HEK293 (cell line): ENCODE measurements at regions not wholly inside any gene's neighbourhood (a gene's known extent, or its start where the extent isn't known, plus 50 kb on each side); places are given as distances from the start of the nearest gene placed in this dataset.
"Not testable (repeated sequence)": the region's sequence is repeated elsewhere in the genome, so short reads cannot be mapped to it uniquely, and the experiment has no call there.

ENCODE experiments used
- CTCF ChIA-PET: fragments of 350-600 bp; formaldehyde crosslinking; extraction: SDS; loops from one replicate; lab custom pipeline; 2021; ENCODE audit warnings: antibody characterized with exemption; lab: Yijun Ruan, JAX
- POLR2A ChIA-PET: fragments of 300-600 bp; formaldehyde crosslinking; extraction: SDS; loops from one replicate; lab custom pipeline; 2020; ENCODE audit warnings: antibody characterized with exemption, inconsistent platforms; lab: Yijun Ruan, JAX
- H3K27ac ChIP-seq: fragments of 200-500 bp; sonication (Bioruptor generic); 2 replicates; pipeline ENCODE4 v1.5.1; 2014; ENCODE audit warnings: low read depth, low read length, control low read depth, inconsistent platforms; ENCODE audit errors: extremely low read depth
- H3K36me3 ChIP-seq, 2 experiments: fragments of 200-500 bp in 1 of 2; sonication (Bioruptor generic) in 1 of 2; 1 replicate in 1 of 2; 2 replicates in 1 of 2; pipeline ENCODE4 v1.5.1; 2014 to 2017; ENCODE audit warnings: inconsistent platforms in 2 of 2, low read length in 2 of 2; ENCODE audit not compliant: control insufficient read depth in 2 of 2, insufficient read depth in 1 of 2
- H3K4me1 ChIP-seq: fragments of 200-500 bp; sonication (Bioruptor generic); 2 replicates; pipeline ENCODE4 v1.5.1; 2014; ENCODE audit warnings: mild to moderate bottlenecking, low read length, inconsistent platforms; ENCODE audit not compliant: control insufficient read depth, insufficient read depth
- H3K4me3 ChIP-seq: 2 replicates; pipeline ENCODE4 v1.5.1; 2011; ENCODE audit warnings: low read depth, mild to moderate bottlenecking, control low read depth, low read length, moderate library complexity
- H3K9me3 ChIP-seq: fragments of 200-500 bp; sonication (Bioruptor generic); 2 replicates; pipeline ENCODE4 v1.5.1; 2014; ENCODE audit warnings: low read depth, low read length, inconsistent platforms; ENCODE audit not compliant: control insufficient read depth, insufficient read depth
- ZNF777 ChIP-seq: fragments of 450-650 bp; formaldehyde crosslinking; IDR thresholded peaks from 2 replicates; pipeline ENCODE4 v1.5.1; 2017; ENCODE audit warnings: missing biosample characterization, missing genetic modification characterization, borderline replicate concordance

GRCh38 chr6:57950430-57950829, 633.0 kb downstream of the PRIM2 start:
- H3K27ac ChIP-seq, H3K4me1 ChIP-seq, CTCF ChIA-PET, H3K4me3 ChIP-seq, H3K9me3 ChIP-seq: not testable (repeated sequence)
- peaks cover 0 to 36% of the 10 kb centered on the region in 2 experiments; a peak in 2 of 3 replicates for H3K36me3 ChIP-seq
- POLR2A ChIA-PET = interaction anchor here (1.2 kb wide), 1 partner anchor 11 kb away, joined by 4 read pairs; no protein-coding TSS in a partner anchor

DNA sequence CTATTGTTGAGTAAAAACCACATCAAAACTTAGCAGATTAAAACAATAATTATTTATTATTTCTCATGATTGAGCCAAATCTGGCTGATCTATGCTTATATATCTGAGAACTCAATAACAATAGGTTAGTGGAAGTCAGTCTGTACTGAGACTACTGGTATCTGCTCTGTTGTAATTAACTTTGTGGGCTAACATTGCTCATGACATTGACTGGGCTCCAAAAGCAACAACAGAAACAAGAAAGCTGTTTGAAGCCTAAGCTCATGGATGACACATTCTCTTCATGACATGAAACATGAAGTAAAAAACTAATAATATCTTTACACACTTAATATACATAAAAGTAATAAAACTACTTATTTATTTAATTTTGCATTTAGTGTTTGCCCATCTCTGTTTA, 649.3 kb downstream of the PRIM2 start:
- CTCF ChIA-PET, H3K4me3 ChIP-seq, H3K9me3 ChIP-seq, H3K27ac ChIP-seq, H3K36me3 ChIP-seq, H3K4me1 ChIP-seq, POLR2A ChIA-PET: not testable (repeated sequence)

DNA sequence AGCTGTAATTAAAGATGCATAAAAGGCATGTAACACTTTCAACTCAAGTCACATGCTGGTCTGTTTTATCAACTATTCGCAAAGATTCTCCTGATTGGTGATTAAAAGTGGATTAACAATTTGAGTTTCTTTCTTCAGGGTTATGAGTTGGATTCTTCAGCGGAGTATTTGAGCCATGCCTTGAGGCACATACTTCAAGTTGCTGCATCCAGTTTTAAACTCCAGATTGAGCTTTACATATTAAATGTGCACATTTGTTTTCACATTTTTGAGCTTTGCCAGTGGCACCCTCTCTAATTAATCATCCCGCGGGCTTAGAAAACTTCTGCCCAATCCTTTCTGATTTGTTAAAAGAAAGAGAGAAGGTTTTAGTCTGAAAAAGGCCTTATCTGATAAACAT, 654.5 kb downstream of the PRIM2 start:
- H3K27ac ChIP-seq, H3K4me1 ChIP-seq, CTCF ChIA-PET, H3K4me3 ChIP-seq, H3K9me3 ChIP-seq, H3K36me3 ChIP-seq, POLR2A ChIA-PET: not testable (repeated sequence)

DNA sequence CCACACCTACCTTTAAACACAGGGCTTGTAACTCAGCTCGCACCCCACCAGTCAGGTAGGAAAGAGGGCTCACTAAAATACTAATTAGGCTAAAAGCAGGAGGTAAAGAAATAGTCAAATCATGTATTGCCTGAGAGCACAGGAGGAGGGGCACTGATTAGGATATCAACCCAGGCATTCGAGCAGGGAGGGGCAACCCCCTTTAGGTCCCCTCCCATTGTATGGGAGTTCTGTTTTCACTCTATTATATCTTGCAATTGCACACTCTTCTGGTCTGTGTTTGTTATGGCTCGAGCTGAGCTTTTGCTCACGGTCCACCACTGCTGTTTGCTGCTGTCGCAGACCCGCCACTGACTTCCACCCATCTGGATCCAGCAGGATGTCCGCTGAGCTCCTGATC, 657.2 kb downstream of the PRIM2 start:
- Histone ChIP-seq H3K4me1 (no peaks in the 10 kb centered on the region), H3K9me3 (no peaks in the 10 kb centered on the region), H3K27ac (no peak overlapping the region), H3K36me3 (peaks cover 0 to 3% of the 10 kb centered on the region in 2 experiments; a peak in 1 of 3 replicates), H3K4me3 (no peak overlapping the region)
- POLR2A ChIA-PET = no interaction called here
- TF ChIP-seq ZNF777 = no peak
- CTCF ChIA-PET = no interaction called here

DNA sequence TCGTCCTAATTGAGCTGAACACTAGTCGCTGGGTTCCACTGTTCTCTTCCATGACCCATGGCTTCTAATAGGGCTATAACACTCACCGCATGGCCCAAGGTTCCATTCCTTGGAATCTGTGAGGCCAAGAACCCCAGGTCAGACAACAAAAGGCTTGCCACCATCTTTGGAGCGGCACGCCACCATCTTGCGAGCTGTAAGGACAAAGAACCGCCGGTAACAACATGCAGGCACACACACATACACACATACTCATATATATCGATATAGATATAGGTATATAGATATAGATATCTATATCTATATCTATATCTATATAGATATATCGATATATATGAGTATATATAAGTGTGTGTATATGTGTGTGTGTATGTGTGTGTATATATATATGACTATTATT, 657.7 kb downstream of the PRIM2 start:
- H3K4me1 ChIP-seq, H3K27ac ChIP-seq, H3K36me3 ChIP-seq, POLR2A ChIA-PET, H3K4me3 ChIP-seq, H3K9me3 ChIP-seq: not testable (repeated sequence)
- CTCF ChIA-PET = interaction anchor here (0.7 kb wide), 1 partner anchor 14 kb away, joined by 4 read pairs; no protein-coding TSS in a partner anchor

DNA sequence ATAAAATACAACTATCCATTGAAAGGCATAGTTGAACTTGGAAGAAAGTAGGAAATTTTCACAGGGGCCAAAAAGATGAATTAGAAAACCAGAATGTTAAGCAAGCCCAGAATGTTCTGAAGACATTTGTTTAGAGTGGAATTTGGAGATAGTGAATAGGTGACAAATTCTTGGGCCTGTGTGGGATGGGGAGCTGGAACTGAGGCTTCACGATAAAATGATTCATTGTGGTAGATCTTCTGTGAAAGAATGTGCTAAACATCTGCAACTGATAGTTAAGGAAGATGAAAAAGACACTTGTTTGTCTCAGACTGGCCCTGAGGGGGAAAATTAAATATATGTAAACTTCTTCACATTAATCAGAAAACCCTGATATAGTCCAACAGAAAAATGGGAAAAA, 658.9 kb downstream of the PRIM2 start:
- H3K9me3 ChIP-seq, H3K4me1 ChIP-seq, H3K36me3 ChIP-seq, POLR2A ChIA-PET, H3K4me3 ChIP-seq, CTCF ChIA-PET, H3K27ac ChIP-seq: not testable (repeated sequence)

DNA sequence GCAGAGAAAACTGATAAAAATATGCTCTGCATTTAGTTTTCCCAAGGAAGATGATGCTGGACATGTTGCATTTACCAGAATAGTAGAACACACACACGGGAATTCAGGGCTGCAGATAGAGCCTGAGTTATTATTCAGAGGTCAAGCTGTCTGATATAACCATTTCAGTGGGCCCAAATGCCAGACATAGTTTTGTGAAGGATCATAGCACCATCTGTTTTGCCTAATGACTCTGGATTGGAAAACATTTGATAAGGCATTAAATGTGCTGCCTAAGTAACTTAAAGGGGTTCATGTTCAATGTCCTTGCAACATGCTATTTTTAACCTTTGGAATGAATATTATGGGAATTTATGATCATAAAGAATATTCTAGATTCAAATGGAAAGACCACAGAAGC, 666.2 kb downstream of the PRIM2 start:
- CTCF ChIA-PET = interaction anchor here (0.6 kb wide), 2 partner anchors 20 to 422 kb away, joined by 4 to 6 read pairs; no protein-coding TSS in a partner anchor
- H3K27ac ChIP-seq, H3K9me3 ChIP-seq, H3K4me1 ChIP-seq, H3K4me3 ChIP-seq, POLR2A ChIA-PET, H3K36me3 ChIP-seq: not testable (repeated sequence)

- POLR2A ChIA-PET, H3K4me1 ChIP-seq, H3K27ac ChIP-seq, CTCF ChIA-PET, H3K4me3 ChIP-seq, H3K9me3 ChIP-seq, H3K36me3 ChIP-seq: not testable (repeated sequence)
These were observed 667.1 kb downstream of the PRIM2 start for GRCh38 chr6:57984575-57984974.

DNA sequence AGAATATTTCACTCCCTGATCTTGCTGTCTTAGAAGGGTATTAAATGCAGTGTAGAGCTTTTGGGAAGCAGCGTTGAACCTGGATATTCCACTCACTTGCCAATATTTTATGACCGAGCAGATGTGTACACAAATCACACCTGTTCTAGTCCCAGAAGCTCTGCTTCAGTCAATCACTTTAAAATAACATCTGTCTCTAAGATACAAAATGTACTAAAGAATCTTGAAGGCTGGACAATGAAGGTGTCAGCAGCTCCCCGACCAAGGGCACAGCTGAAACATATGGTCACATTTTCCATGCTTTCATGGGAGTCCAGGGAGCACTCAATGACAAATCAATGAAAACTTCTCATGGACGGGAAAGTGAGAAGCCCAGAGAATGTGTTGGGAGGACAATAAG, 668.3 kb downstream of the PRIM2 start:
- H3K9me3 ChIP-seq, POLR2A ChIA-PET, CTCF ChIA-PET, H3K36me3 ChIP-seq, H3K4me3 ChIP-seq, H3K4me1 ChIP-seq, H3K27ac ChIP-seq: not testable (repeated sequence)

DNA sequence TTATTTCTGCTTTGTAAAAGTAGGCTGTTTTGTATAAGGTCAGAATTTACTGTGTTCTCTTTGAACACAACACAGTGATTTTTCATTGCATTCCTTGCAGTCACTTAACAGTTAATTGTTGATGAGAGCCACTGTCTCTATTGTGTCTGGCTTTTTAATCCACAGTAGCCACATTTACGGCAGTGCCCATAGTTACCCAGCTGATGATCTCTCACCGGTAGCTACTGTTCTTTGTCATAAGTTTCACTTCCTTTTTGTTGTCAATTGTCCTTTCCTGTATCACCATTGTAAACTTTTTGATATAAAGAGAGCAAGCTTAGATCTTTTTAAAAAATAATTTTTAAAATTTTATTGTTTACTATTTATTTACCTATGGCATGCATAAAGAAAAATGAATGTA, 669.2 kb downstream of the PRIM2 start:
- POLR2A ChIA-PET, H3K36me3 ChIP-seq, H3K27ac ChIP-seq, H3K4me1 ChIP-seq, H3K9me3 ChIP-seq, CTCF ChIA-PET, H3K4me3 ChIP-seq: not testable (repeated sequence)

DNA sequence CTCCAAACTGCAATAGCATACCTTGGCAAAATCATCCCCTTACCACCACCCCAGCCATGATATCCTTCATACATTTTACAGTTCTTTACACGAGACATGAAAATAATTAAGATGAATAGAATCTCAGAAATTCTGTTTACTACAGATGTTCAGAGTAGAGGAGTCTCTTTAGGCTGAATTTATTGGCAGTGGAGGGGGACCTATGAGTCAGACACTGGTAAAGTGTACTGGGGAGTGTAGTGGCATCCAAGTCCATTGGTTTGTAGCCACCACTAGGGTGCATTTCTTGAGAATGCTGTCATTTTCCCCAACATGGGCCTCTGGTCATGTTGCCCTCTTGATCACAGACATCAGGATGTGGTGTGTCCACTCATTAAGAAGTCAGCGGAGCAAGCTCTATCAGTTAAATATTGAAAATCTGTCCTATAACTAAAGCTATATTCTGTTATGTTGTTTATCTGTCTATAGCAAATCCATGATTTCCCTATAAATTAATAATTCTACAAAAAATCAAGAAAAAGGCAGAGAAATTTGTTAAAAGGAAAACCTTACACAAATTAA, 672.2 kb downstream of the PRIM2 start:
- H3K9me3 ChIP-seq, H3K27ac ChIP-seq, H3K4me3 ChIP-seq, POLR2A ChIA-PET, CTCF ChIA-PET, H3K36me3 ChIP-seq, H3K4me1 ChIP-seq: not testable (repeated sequence)
